HEK293 (cell line): ENCODE measurements at regions not wholly inside any gene's neighbourhood (a gene's known extent, or its start where the extent isn't known, plus 50 kb on each side); places are given as distances from the start of the nearest gene placed in this dataset.

ENCODE experiments used
- CTCF ChIA-PET: fragments of 350-600 bp; formaldehyde crosslinking; extraction: SDS; loops from one replicate; lab custom pipeline; 2021; ENCODE audit warnings: antibody characterized with exemption; lab: Yijun Ruan, JAX
- POLR2A ChIA-PET: fragments of 300-600 bp; formaldehyde crosslinking; extraction: SDS; loops from one replicate; lab custom pipeline; 2020; ENCODE audit warnings: antibody characterized with exemption, inconsistent platforms; lab: Yijun Ruan, JAX
- H3K27ac ChIP-seq: fragments of 200-500 bp; sonication (Bioruptor generic); 2 replicates; pipeline ENCODE4 v1.5.1; 2014; ENCODE audit warnings: low read depth, low read length, control low read depth, inconsistent platforms; ENCODE audit errors: extremely low read depth
- H3K36me3 ChIP-seq, 2 experiments: fragments of 200-500 bp in 1 of 2; sonication (Bioruptor generic) in 1 of 2; 1 replicate in 1 of 2; 2 replicates in 1 of 2; pipeline ENCODE4 v1.5.1; 2014 to 2017; ENCODE audit warnings: inconsistent platforms in 2 of 2, low read length in 2 of 2; ENCODE audit not compliant: control insufficient read depth in 2 of 2, insufficient read depth in 1 of 2
- H3K4me1 ChIP-seq: fragments of 200-500 bp; sonication (Bioruptor generic); 2 replicates; pipeline ENCODE4 v1.5.1; 2014; ENCODE audit warnings: mild to moderate bottlenecking, low read length, inconsistent platforms; ENCODE audit not compliant: control insufficient read depth, insufficient read depth
- H3K4me3 ChIP-seq: 2 replicates; pipeline ENCODE4 v1.5.1; 2011; ENCODE audit warnings: low read depth, mild to moderate bottlenecking, control low read depth, low read length, moderate library complexity
- H3K9me3 ChIP-seq: fragments of 200-500 bp; sonication (Bioruptor generic); 2 replicates; pipeline ENCODE4 v1.5.1; 2014; ENCODE audit warnings: low read depth, low read length, inconsistent platforms; ENCODE audit not compliant: control insufficient read depth, insufficient read depth
- MYNN ChIP-seq: fragments of 450-650 bp; formaldehyde crosslinking; IDR thresholded peaks from 2 replicates; pipeline ENCODE4 v1.5.1; 2016; ENCODE audit warnings: missing biosample characterization, missing genetic modification characterization, borderline replicate concordance
- OVOL3 ChIP-seq: fragments of 450-650 bp; formaldehyde crosslinking; IDR thresholded peaks from 2 replicates; pipeline ENCODE4 v1.5.1; 2016; ENCODE audit warnings: missing biosample characterization, missing genetic modification characterization
- PRDM4 ChIP-seq: fragments of 450-650 bp; formaldehyde crosslinking; IDR thresholded peaks from 2 replicates; pipeline ENCODE4 v1.5.1; 2017; ENCODE audit warnings: missing biosample characterization, missing genetic modification characterization
- SCRT2 ChIP-seq: fragments of 450-650 bp; formaldehyde crosslinking; IDR thresholded peaks from 2 replicates; pipeline ENCODE4 v1.5.1; 2016; ENCODE audit warnings: missing biosample characterization, missing genetic modification characterization
- YY2 ChIP-seq: fragments of 450-650 bp; formaldehyde crosslinking; IDR thresholded peaks from 2 replicates; pipeline ENCODE4 v1.5.1; 2016; ENCODE audit warnings: missing biosample characterization, missing genetic modification characterization
- ZBTB10 ChIP-seq: fragments of 450-650 bp; formaldehyde crosslinking; IDR thresholded peaks from 2 replicates; pipeline ENCODE4 v1.5.1; 2016; ENCODE audit warnings: missing biosample characterization, missing genetic modification characterization
- ZBTB21 ChIP-seq: fragments of 450-650 bp; formaldehyde crosslinking; IDR thresholded peaks from 2 replicates; pipeline ENCODE4 v1.5.1; 2017; ENCODE audit warnings: missing biosample characterization, missing genetic modification characterization
- ZNF292 ChIP-seq: fragments of 450-650 bp; formaldehyde crosslinking; IDR thresholded peaks from 2 replicates; pipeline ENCODE4 v1.5.1; 2016; ENCODE audit warnings: low read depth, missing biosample characterization, missing genetic modification characterization, borderline replicate concordance
- ZNF335 ChIP-seq: fragments of 450-650 bp; formaldehyde crosslinking; conservative IDR thresholded peaks from 2 replicates; pipeline ENCODE4 v1.5.1; 2016; ENCODE audit warnings: missing biosample characterization, missing genetic modification characterization
- ZNF404 ChIP-seq: fragments of 450-650 bp; formaldehyde crosslinking; IDR thresholded peaks from 2 replicates; pipeline ENCODE4 v1.5.1; 2017; ENCODE audit warnings: missing biosample characterization, missing genetic modification characterization
- ZNF473 ChIP-seq: fragments of 450-650 bp; formaldehyde crosslinking; IDR thresholded peaks from 2 replicates; pipeline ENCODE4 v1.5.1; 2017; ENCODE audit warnings: missing biosample characterization, missing genetic modification characterization
- ZNF510 ChIP-seq: fragments of 450-650 bp; formaldehyde crosslinking; IDR thresholded peaks from 2 replicates; pipeline ENCODE4 v1.5.1; 2018; ENCODE audit warnings: mild to moderate bottlenecking, missing genetic modification characterization, missing biosample characterization; ENCODE audit not compliant: insufficient replicate concordance
- ZNF561 ChIP-seq: fragments of 450-650 bp; IDR thresholded peaks from 2 replicates; pipeline ENCODE4 v1.5.1; 2018; ENCODE audit warnings: missing biosample characterization, missing genetic modification characterization, borderline replicate concordance
- ZNF658 ChIP-seq: fragments of 450-650 bp; formaldehyde crosslinking; IDR thresholded peaks from 2 replicates; pipeline ENCODE4; 2016; ENCODE audit warnings: missing biosample characterization, missing genetic modification characterization
- ZNF670 ChIP-seq: fragments of 450-650 bp; formaldehyde crosslinking; IDR thresholded peaks from 2 replicates; pipeline ENCODE4 v1.5.1; 2016; ENCODE audit warnings: missing biosample characterization, missing genetic modification characterization, low read depth
- ZNF837 ChIP-seq: fragments of 450-650 bp; formaldehyde crosslinking; IDR thresholded peaks from 2 replicates; pipeline ENCODE4 v1.5.1; 2016; ENCODE audit warnings: missing biosample characterization, missing genetic modification characterization
- ZSCAN16 ChIP-seq: fragments of 450-650 bp; formaldehyde crosslinking; IDR thresholded peaks from 2 replicates; pipeline ENCODE4 v1.5.1; 2016; ENCODE audit warnings: missing biosample characterization, missing genetic modification characterization
- ZSCAN4 ChIP-seq: fragments of 450-650 bp; formaldehyde crosslinking; IDR thresholded peaks from 2 replicates; pipeline ENCODE4 v1.5.1; 2017; ENCODE audit warnings: missing biosample characterization, missing genetic modification characterization

GRCh38 chr14:101333335-101334280 lies 227.7 kb upstream of the DIO3 start:
- CTCF ChIA-PET, result no interaction called here
- Histone ChIP-seq H3K27ac (no peak overlapping the region), H3K4me3 (no peak overlapping the region), H3K4me1 (no peaks in the 10 kb centered on the region), H3K36me3 (no peaks in the 10 kb centered on the region), H3K9me3 (no peaks in the 10 kb centered on the region)
- POLR2A ChIA-PET, result no interaction called here
- no peak for TF ChIP-seq ZBTB10 (tag by site-specific recombination)
- TF ChIP-seq ZNF335 (tag by site-specific recombination), result no peak
- TF ChIP-seq ZNF510 (tag by site-specific recombination), result no peak
- TF ChIP-seq ZNF404, result no peak
- TF ChIP-seq SCRT2, result no peak
- no peak for TF ChIP-seq ZBTB21

- Histone ChIP-seq H3K9me3 (no peaks in the 10 kb centered on the region), H3K4me1 (no peaks in the 10 kb centered on the region), H3K27ac (no peak overlapping the region), H3K4me3 (no peak overlapping the region), H3K36me3 (no peaks in the 10 kb centered on the region)
- CTCF ChIA-PET, result no interaction called here
- TF ChIP-seq ZSCAN4 (tag by site-specific recombination) (no peak), ZNF658 (tag by site-specific recombination) (no peak), ZNF292 (tag by site-specific recombination) (no peak), MYNN (tag by site-specific recombination) (no peak), ZSCAN16 (tag by site-specific recombination) (no peak), ZNF473 (no peak), YY2 (tag by site-specific recombination) (no peak), ZNF837 (tag by site-specific recombination) (no peak), PRDM4 (no peak), ZBTB21 (no peak), ZNF670 (no peak), ZNF510 (tag by site-specific recombination) (no peak), ZNF561 (tag by site-specific recombination) (no peak), OVOL3 (tag by site-specific recombination) (no peak)
- POLR2A ChIA-PET, result no interaction called here
These were observed 226.6 kb upstream of the DIO3 start for GRCh38 chr14:101334656-101335055.
